Activated naive CD8-positive, alpha-beta T cell treated with anti-CD3 and anti-CD28 coated beads, Interleukin-2, amount 50 U/mL, for 24 hours (primary cell): ENCODE measurements at regions not wholly inside any gene's neighbourhood (a gene's known extent, or its start where the extent isn't known, plus 50 kb on each side); places are given as distances from the start of the nearest gene placed in this dataset.

Experiments
- ATAC-seq: fragments of 150-1000 bp; cut with Tn5 transposase; one replicate; pipeline ENCODE4 v1.10.0; 2021
- DNase-seq: peaks from one replicate; pipeline ENCODE4 v3.0.0; 2021
- H3K27ac Mint-ChIP-seq: one replicate; pipeline ENCODE4 v1.8.0; 2021; ENCODE audit warnings: mild to moderate bottlenecking, mixed read lengths
- H3K27me3 Mint-ChIP-seq: one replicate; pipeline ENCODE4 v1.8.0; 2021; ENCODE audit warnings: mixed read lengths
- H3K36me3 Mint-ChIP-seq: one replicate; pipeline ENCODE4 v1.8.0; 2021; ENCODE audit warnings: low read depth, mixed read lengths
- H3K4me1 Mint-ChIP-seq: one replicate; pipeline ENCODE4 v1.8.0; 2021; ENCODE audit warnings: mixed read lengths
- H3K4me3 Mint-ChIP-seq: one replicate; pipeline ENCODE4 v1.8.0; 2021; ENCODE audit warnings: mild to moderate bottlenecking, moderate library complexity, mixed read lengths
- H3K9me3 Mint-ChIP-seq: one replicate; pipeline ENCODE4 v1.8.0; 2021; ENCODE audit warnings: mixed read lengths

- Mint-ChIP-seq H3K27me3 (no peaks in the 10 kb centered on the region), H3K9me3 (no peaks in the 10 kb centered on the region), H3K4me1 (no peaks in the 10 kb centered on the region), H3K36me3 (no peaks in the 10 kb centered on the region), H3K4me3 (no peak overlapping the region), H3K27ac (no peak overlapping the region)
- ATAC-seq (no peak), DNase-seq (no peak)
Observed at GRCh38 chr4:54359919-54360650, 131.0 kb downstream of the PDGFRA start.

DNA sequence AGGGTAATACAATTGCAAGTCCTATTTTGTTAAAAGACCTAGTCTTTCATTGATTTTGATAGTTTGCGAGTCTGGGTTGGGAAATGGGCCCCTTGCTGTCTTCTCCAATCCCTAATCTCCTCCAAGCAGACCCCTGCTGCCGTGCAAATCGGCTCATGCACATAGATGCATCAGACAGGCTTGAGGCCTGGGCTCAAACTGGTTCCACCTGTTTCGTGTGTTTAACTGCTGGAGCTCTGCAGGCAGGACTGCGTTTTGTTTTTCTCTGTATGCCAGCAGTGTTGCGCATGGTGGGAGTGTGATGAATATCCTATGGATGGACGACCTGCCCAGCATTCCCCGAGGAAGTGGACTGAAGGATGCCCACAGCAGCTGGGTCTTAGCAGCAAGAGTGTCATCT lies 133.9 kb downstream of the PDGFRA start:
- DNase-seq, result no peak
- H3K27me3 Mint-ChIP-seq, result no peaks in the 10 kb centered on the region

GRCh38 chr4:54365691-54366090 lies 136.6 kb downstream of the PDGFRA start:
- no peak for DNase-seq

More for the DNA sequence above, 133.9 kb downstream of the PDGFRA start:
- no peak for ATAC-seq
- no peaks in the 10 kb centered on the region for H3K4me1 Mint-ChIP-seq
- no peaks in the 10 kb centered on the region for H3K9me3 Mint-ChIP-seq
- H3K4me3 Mint-ChIP-seq, result no peak overlapping the region
- no peaks in the 10 kb centered on the region for H3K36me3 Mint-ChIP-seq
- H3K27ac Mint-ChIP-seq, result no peak overlapping the region

GRCh38 chr4:54367059-54367458 lies 138.0 kb downstream of the PDGFRA start:
- Mint-ChIP-seq H3K9me3 (no peaks in the 10 kb centered on the region), H3K27ac (no peak overlapping the region), H3K4me1 (no peaks in the 10 kb centered on the region), H3K4me3 (no peak overlapping the region), H3K36me3 (no peaks in the 10 kb centered on the region), H3K27me3 (peaks cover 3% of the 10 kb centered on the region)
- ATAC-seq (no peak), DNase-seq (no peak)

More at GRCh38 chr4:54365691-54366090, 136.6 kb downstream of the PDGFRA start:
- Mint-ChIP-seq H3K27me3 (peaks cover 1% of the 10 kb centered on the region), H3K9me3 (no peaks in the 10 kb centered on the region), H3K36me3 (no peaks in the 10 kb centered on the region), H3K4me1 (no peaks in the 10 kb centered on the region), H3K4me3 (no peak overlapping the region), H3K27ac (no peak overlapping the region)
- no peak for ATAC-seq

- no peaks in the 10 kb centered on the region for H3K36me3 Mint-ChIP-seq
Observed at GRCh38 chr4:54368281-54369265, 139.5 kb downstream of the PDGFRA start.

DNA sequence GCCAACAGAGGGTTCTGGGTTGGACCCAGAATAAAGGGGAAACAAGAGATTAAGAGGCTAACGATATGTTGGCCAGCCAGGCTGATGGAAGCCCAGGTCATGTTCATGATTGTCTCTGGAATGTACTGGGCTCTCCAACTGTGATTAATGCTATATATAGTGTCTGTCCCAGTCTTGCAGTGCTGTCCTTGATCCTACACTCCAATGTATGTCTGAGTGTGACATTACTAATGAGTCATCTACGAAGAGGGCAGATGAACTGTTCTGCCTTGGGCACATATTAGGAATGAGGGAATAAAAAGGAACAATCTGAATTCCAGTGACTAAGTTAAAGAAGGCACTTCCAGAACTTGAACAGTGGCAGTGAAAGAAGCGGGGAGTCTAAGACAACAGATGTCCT lies 142.1 kb downstream of the PDGFRA start:
- no peak overlapping the region for H3K4me3 Mint-ChIP-seq
- H3K36me3 Mint-ChIP-seq, result no peaks in the 10 kb centered on the region
- H3K4me1 Mint-ChIP-seq, result no peaks in the 10 kb centered on the region
- H3K9me3 Mint-ChIP-seq, result no peaks in the 10 kb centered on the region
- ATAC-seq (no peak), DNase-seq (no peak)
- peaks cover 3% of the 10 kb centered on the region for H3K27me3 Mint-ChIP-seq
- no peak overlapping the region for H3K27ac Mint-ChIP-seq

More at GRCh38 chr4:54368281-54369265, 139.5 kb downstream of the PDGFRA start:
- no peaks in the 10 kb centered on the region for H3K9me3 Mint-ChIP-seq
- ATAC-seq (no peak), DNase-seq (no peak)
- H3K4me3 Mint-ChIP-seq, result no peak overlapping the region
- H3K27ac Mint-ChIP-seq, result no peak overlapping the region
- peaks cover 3% of the 10 kb centered on the region for H3K27me3 Mint-ChIP-seq
- no peaks in the 10 kb centered on the region for H3K4me1 Mint-ChIP-seq

DNA sequence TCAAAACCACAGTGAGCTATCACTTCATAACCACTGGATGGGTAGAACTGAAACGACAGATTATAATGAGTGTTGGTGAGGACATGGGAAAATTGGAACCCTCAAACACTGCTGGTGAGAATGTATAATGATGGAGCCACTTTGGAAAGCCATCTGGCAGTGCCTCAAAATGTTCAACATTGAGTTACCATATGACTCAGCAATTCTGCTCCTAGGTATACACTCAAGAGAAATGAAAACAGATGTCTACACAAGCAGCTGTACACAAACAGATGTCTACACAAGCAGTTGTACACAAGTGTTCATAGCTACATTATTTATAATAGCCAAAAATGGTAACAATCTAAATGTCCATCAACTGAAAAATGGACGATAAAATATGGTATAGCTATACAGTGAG lies 143.9 kb downstream of the PDGFRA start:
- Mint-ChIP-seq H3K9me3 (no peaks in the 10 kb centered on the region), H3K4me3 (no peak overlapping the region), H3K36me3 (no peaks in the 10 kb centered on the region), H3K4me1 (no peaks in the 10 kb centered on the region), H3K27ac (no peak overlapping the region), H3K27me3 (peaks cover 3% of the 10 kb centered on the region)
- ATAC-seq, result no peak
- DNase-seq, result no peak

GRCh38 chr4:54373718-54374210 lies 144.7 kb downstream of the PDGFRA start:
- no peak for DNase-seq
- H3K36me3 Mint-ChIP-seq, result no peaks in the 10 kb centered on the region
- H3K27me3 Mint-ChIP-seq, result peaks cover 3% of the 10 kb centered on the region
- H3K9me3 Mint-ChIP-seq, result no peaks in the 10 kb centered on the region
- no peak for ATAC-seq
- H3K4me3 Mint-ChIP-seq, result no peak overlapping the region
- no peaks in the 10 kb centered on the region for H3K4me1 Mint-ChIP-seq
- no peak overlapping the region for H3K27ac Mint-ChIP-seq

DNA sequence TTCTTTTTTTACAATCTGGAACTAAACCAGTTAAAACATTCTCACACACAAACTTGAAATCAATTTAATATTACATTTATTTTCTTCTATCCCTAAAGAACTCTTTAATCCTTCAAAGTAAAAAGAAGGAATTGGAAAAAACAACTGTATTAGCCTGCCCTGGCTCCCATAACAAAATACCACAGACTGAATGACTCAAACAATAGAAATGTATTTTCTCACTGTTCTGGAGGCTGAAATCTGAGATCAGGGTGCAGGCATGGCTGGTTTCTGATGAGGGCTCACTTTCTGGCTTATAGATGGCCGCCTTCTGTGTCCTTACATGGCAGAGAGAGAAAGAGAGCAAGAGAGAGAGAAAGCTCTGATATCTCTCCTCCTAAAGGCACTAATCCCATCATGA lies 149.4 kb downstream of the PDGFRA start:
- Mint-ChIP-seq H3K4me1 (no peaks in the 10 kb centered on the region), H3K9me3 (no peaks in the 10 kb centered on the region), H3K27ac (no peak overlapping the region), H3K4me3 (no peak overlapping the region), H3K36me3 (no peaks in the 10 kb centered on the region), H3K27me3 (no peaks in the 10 kb centered on the region)
- DNase-seq (no peak), ATAC-seq (no peak)

- Mint-ChIP-seq H3K27ac (no peak overlapping the region), H3K4me1 (no peaks in the 10 kb centered on the region), H3K27me3 (no peaks in the 10 kb centered on the region), H3K9me3 (peaks cover 5% of the 10 kb centered on the region), H3K4me3 (no peak overlapping the region), H3K36me3 (no peaks in the 10 kb centered on the region)
- no peak for DNase-seq
- no peak for ATAC-seq
Observed at GRCh38 chr4:54384152-54384551, 155.1 kb downstream of the PDGFRA start.

GRCh38 chr4:54384563-54384962 lies 155.5 kb downstream of the PDGFRA start:
- H3K9me3 Mint-ChIP-seq, result peaks cover 5% of the 10 kb centered on the region
- no peak overlapping the region for H3K27ac Mint-ChIP-seq
- no peaks in the 10 kb centered on the region for H3K4me1 Mint-ChIP-seq
- no peak overlapping the region for H3K4me3 Mint-ChIP-seq
- no peaks in the 10 kb centered on the region for H3K27me3 Mint-ChIP-seq
- no peaks in the 10 kb centered on the region for H3K36me3 Mint-ChIP-seq
- DNase-seq (peak; percentile 8), ATAC-seq (peak; percentile 52)

DNA sequence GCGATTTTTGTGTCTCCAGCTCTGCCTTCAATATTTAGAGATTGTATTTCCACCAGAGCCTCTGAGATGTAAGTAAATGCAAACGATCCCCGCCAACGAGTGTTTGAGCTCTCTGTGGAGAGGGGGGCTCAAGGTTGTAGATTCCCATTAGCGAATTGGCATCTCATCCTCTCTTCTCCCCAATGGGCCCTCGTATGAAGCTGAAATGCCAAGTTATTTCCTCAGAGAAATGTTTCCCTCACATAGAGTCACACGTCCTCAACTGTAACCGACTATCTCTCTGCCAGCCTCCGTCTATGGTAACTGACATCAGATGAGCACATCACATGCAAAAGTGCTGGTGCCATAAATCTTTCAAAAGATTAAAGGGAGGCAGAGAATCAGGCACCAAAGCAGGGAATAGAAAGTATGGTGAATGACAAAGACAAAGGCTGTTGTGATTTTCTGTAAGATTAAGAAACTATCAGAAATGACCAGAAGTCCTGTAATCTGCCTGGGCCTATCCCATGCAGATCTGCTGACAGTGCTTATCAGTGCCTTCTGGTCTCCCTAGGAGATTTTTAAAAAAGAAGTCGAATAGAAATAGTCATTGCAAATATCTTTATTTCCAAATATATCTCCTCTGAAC lies 157.1 kb downstream of the PDGFRA start:
- H3K4me3 Mint-ChIP-seq, result no peak overlapping the region
- no peaks in the 10 kb centered on the region for H3K36me3 Mint-ChIP-seq
- H3K9me3 Mint-ChIP-seq, result peaks cover 5% of the 10 kb centered on the region
- no peaks in the 10 kb centered on the region for H3K27me3 Mint-ChIP-seq
- no peaks in the 10 kb centered on the region for H3K4me1 Mint-ChIP-seq
- DNase-seq, result no peak
- no peak for ATAC-seq
- H3K27ac Mint-ChIP-seq, result no peak overlapping the region

GRCh38 chr4:54386693-54387092 lies 157.6 kb downstream of the PDGFRA start:
- DNase-seq (no peak), ATAC-seq (no peak)
- H3K27ac Mint-ChIP-seq, result no peak overlapping the region
- H3K4me3 Mint-ChIP-seq, result no peak overlapping the region
- peaks cover 2% of the 10 kb centered on the region for H3K27me3 Mint-ChIP-seq
- peaks cover 5% of the 10 kb centered on the region for H3K9me3 Mint-ChIP-seq
- no peaks in the 10 kb centered on the region for H3K4me1 Mint-ChIP-seq
- no peaks in the 10 kb centered on the region for H3K36me3 Mint-ChIP-seq

DNA sequence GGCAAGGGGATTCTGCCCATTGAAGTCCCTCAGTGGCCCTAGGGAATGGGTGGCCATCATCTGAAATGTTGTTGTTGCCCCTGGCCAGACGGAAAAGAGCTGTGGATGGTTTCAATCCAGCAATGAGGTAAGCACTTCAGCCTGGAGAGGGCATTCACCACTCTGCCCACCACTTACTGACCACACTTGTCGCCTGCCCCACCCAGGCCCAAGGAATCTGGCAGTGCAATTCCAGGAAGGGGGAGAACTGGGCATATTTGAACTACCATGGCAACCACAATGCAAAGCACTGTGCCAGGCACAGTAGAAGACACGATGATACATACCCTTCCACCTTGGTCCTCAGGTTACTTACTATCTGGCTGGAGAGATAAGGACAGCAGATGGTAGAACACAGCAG lies 161.6 kb downstream of the PDGFRA start:
- no peak for ATAC-seq
- Mint-ChIP-seq H3K4me1 (no peaks in the 10 kb centered on the region), H3K36me3 (no peaks in the 10 kb centered on the region), H3K27me3 (peaks cover 2% of the 10 kb centered on the region), H3K9me3 (peaks cover 5% of the 10 kb centered on the region), H3K27ac (no peak overlapping the region), H3K4me3 (no peak overlapping the region)
- no peak for DNase-seq
